ENCODE measurements at regions not wholly inside any gene's neighbourhood (a gene's known extent, or its start where the extent isn't known, plus 50 kb on each side); places are given as distances from the start of the nearest gene placed in this dataset.

GRCh38 chrX:42978655-42979379, 200.9 kb upstream of the PPP1R2C start:
- no peaks in the 10 kb centered on the region for H3F3A ChIP-seq (ENCODE audit: insufficient read depth, low read depth)
- 0 out of 2 replicates have a peak overlapping the region, but pooled peaks have one; percentile 10 for H3K4me2 ChIP-seq
- no peaks in the 10 kb centered on the region for H3K79me2 ChIP-seq (ENCODE audit: low read depth)
- H3K36me3 ChIP-seq (ENCODE audit: low read depth) = no peaks in the 10 kb centered on the region
- no peak overlapping the region for H2AFZ ChIP-seq
- CTCF ChIA-PET = no interaction called here
- BruUV-seq (replicated peaks) = no TSS peak
- peak in 1 of 2 experiments; percentile 41 for DNase-seq
- H3K4me3 ChIP-seq = no peak overlapping the region
- no peaks in the 10 kb centered on the region for H4K20me1 ChIP-seq (ENCODE audit: insufficient read depth)
- intact Hi-C loops (cut with micrococcal nuclease; ENCODE audit: unreplicated experiment) = no loop called here
- POLR2A ChIA-PET (ENCODE audit: unreplicated experiment) = no interaction called here
- H3K27ac ChIP-seq = no peak overlapping the region; the same call in 1 of the 2 replicates
- TF ChIP-seq EZH2 (IDR thresholded peaks at IDR 0.05; ENCODE audit: low read depth) = no peak
- TF ChIP-seq CTCF (conservative IDR thresholded peaks at IDR 0.05) = no peak
- H3K4me1 ChIP-seq (replicated peaks; ENCODE audit: insufficient read depth) = 0 out of 2 replicates have a peak, but pooled peaks cover 14% of the 10 kb centered on the region
- H3K9me3 ChIP-seq (ENCODE audit: insufficient read depth, low read depth) = no peaks in the 10 kb centered on the region
- H3K9me2 ChIP-seq (ENCODE audit: insufficient read depth) = no peaks in the 10 kb centered on the region
- H3K27me3 ChIP-seq (ENCODE audit: insufficient read depth, low read depth) = no peaks in the 10 kb centered on the region

GRCh38 chrX:42988700-42989099, 210.7 kb upstream of the PPP1R2C start:
- intact Hi-C loops (cut with micrococcal nuclease; ENCODE audit: unreplicated experiment) = no loop called here
- Histone ChIP-seq H3K36me3 (ENCODE audit: low read depth) (no peaks in the 10 kb centered on the region), H4K20me1 (ENCODE audit: insufficient read depth) (no peaks in the 10 kb centered on the region), H3K79me2 (ENCODE audit: low read depth) (no peaks in the 10 kb centered on the region), H3K9me3 (ENCODE audit: insufficient read depth, low read depth) (no peaks in the 10 kb centered on the region), H3K27me3 (ENCODE audit: insufficient read depth, low read depth) (no peaks in the 10 kb centered on the region), H3F3A (ENCODE audit: insufficient read depth, low read depth) (no peaks in the 10 kb centered on the region), H3K4me2 (no peak overlapping the region), H3K4me1 (replicated peaks; ENCODE audit: insufficient read depth) (peaks cover 11% of the 10 kb centered on the region), H3K9me2 (ENCODE audit: insufficient read depth) (no peaks in the 10 kb centered on the region), H2AFZ (no peak overlapping the region), H3K4me3 (no peak overlapping the region), H3K27ac (no peak overlapping the region)
- DNase-seq = no peak
- TF ChIP-seq EZH2 (IDR thresholded peaks at IDR 0.05; ENCODE audit: low read depth) (no peak), CTCF (conservative IDR thresholded peaks at IDR 0.05) (no peak)
- BruUV-seq (replicated peaks) = no TSS peak
- POLR2A ChIA-PET (ENCODE audit: unreplicated experiment) = no interaction called here
- CTCF ChIA-PET = no interaction called here

GRCh38 chrX:42992199-42992943, 214.4 kb upstream of the PPP1R2C start:
- POLR2A ChIA-PET (ENCODE audit: unreplicated experiment) = no interaction called here
- TF ChIP-seq EZH2 (IDR thresholded peaks at IDR 0.05; ENCODE audit: low read depth) = no peak
- TF ChIP-seq CTCF (conservative IDR thresholded peaks at IDR 0.05) = no peak
- Histone ChIP-seq H3K4me2 (peak overlapping the region; percentile 26; the same call in 1 of the 2 replicates), H3K36me3 (ENCODE audit: low read depth) (no peaks in the 10 kb centered on the region), H3K9me2 (ENCODE audit: insufficient read depth) (no peaks in the 10 kb centered on the region), H3K4me3 (no peak overlapping the region), H3K4me1 (replicated peaks; ENCODE audit: insufficient read depth) (peaks cover 11% of the 10 kb centered on the region), H3K79me2 (ENCODE audit: low read depth) (no peaks in the 10 kb centered on the region), H3F3A (ENCODE audit: insufficient read depth, low read depth) (no peaks in the 10 kb centered on the region), H3K27ac (peak overlapping the region; percentile 67), H3K9me3 (ENCODE audit: insufficient read depth, low read depth) (no peaks in the 10 kb centered on the region), H3K27me3 (ENCODE audit: insufficient read depth, low read depth) (no peaks in the 10 kb centered on the region), H4K20me1 (ENCODE audit: insufficient read depth) (no peaks in the 10 kb centered on the region), H2AFZ (no peak overlapping the region)
- DNase-seq = peak in 1 of 2 experiments; percentile 78
- BruUV-seq (replicated peaks) = no TSS peak
- intact Hi-C loops (cut with micrococcal nuclease; ENCODE audit: unreplicated experiment) = no loop called here
- CTCF ChIA-PET = no interaction called here
